Coronary artery (tissue), 2 donors: ENCODE measurements at regions not wholly inside any gene's neighbourhood (a gene's known extent, or its start where the extent isn't known, plus 50 kb on each side); places are given as distances from the start of the nearest gene placed in this dataset.

Experiments
- DNase-seq: peaks from one replicate; pipeline ENCODE4 v3.0.0-alpha.2; 2017; ENCODE audit warnings: low spot score
- H3K27ac ChIP-seq, 2 donors: fragments of 200-600 bp; sonication (generic); one replicate each; pipeline ENCODE4 v1.5.1; 2016 to 2019
- H3K4me3 ChIP-seq: fragments of 200-600 bp; sonication (generic); 2 replicates; pipeline ENCODE4 v1.5.1; 2016; ENCODE audit warnings: mild to moderate bottlenecking, moderate library complexity
- CTCF ChIP-seq: fragments of 200-600 bp; sonication (generic); IDR thresholded peaks from one replicate; pipeline ENCODE4 v1.5.1; 2019; ENCODE audit warnings: antibody characterized with exemption

GRCh38 chr9:16266648-16267276 is 603.7 kb downstream of the BNC2 start:
- no peak for TF ChIP-seq CTCF
- Histone ChIP-seq H3K27ac (no peak overlapping the region), H3K4me3 (peak overlapping the region; percentile 58)
- no peak for DNase-seq

GRCh38 chr9:16267281-16268066 is 603.0 kb downstream of the BNC2 start:
- Histone ChIP-seq H3K27ac (no peak overlapping the region), H3K4me3 (peak overlapping the region; percentile 58)
- TF ChIP-seq CTCF = no peak
- DNase-seq = no peak

- DNase-seq = no peak
- Histone ChIP-seq H3K4me3 (peak overlapping the region; percentile 58), H3K27ac (no peak overlapping the region)
- TF ChIP-seq CTCF = no peak
Measured at GRCh38 chr9:16268067-16268881, 602.2 kb downstream of the BNC2 start.

GRCh38 chr9:16271967-16272366 is 598.5 kb downstream of the BNC2 start:
- no peak for TF ChIP-seq CTCF
- DNase-seq = no peak
- H3K27ac ChIP-seq = no peak overlapping the region
- no peak overlapping the region for H3K4me3 ChIP-seq

- no peak for DNase-seq
- Histone ChIP-seq H3K4me3 (no peak overlapping the region), H3K27ac (peak overlapping the region in 1 of 2 donors; percentile 62)
- no peak for TF ChIP-seq CTCF
Measured at GRCh38 chr9:16272776-16273175, 597.7 kb downstream of the BNC2 start.

GRCh38 chr9:16275795-16276624 is 594.5 kb downstream of the BNC2 start:
- H3K27ac ChIP-seq = no peak overlapping the region
- TF ChIP-seq CTCF = no peak
- no peak overlapping the region for H3K4me3 ChIP-seq
- no peak for DNase-seq
